GM21576 (cell line): ENCODE measurements at regions not wholly inside any gene's neighbourhood (a gene's known extent, or its start where the extent isn't known, plus 50 kb on each side); places are given as distances from the start of the nearest gene placed in this dataset.
"Not testable (repeated sequence)": the region's sequence is repeated elsewhere in the genome, so short reads cannot be mapped to it uniquely, and the experiment has no call there.

Source experiments
- ATAC-seq: cut with Tn5 transposase; IDR thresholded peaks from one replicate; pipeline ENCODE4 v1.9.1; 2021; ENCODE audit warnings: mild to moderate bottlenecking, moderate library complexity; ENCODE audit not compliant: unreplicated experiment

DNA sequence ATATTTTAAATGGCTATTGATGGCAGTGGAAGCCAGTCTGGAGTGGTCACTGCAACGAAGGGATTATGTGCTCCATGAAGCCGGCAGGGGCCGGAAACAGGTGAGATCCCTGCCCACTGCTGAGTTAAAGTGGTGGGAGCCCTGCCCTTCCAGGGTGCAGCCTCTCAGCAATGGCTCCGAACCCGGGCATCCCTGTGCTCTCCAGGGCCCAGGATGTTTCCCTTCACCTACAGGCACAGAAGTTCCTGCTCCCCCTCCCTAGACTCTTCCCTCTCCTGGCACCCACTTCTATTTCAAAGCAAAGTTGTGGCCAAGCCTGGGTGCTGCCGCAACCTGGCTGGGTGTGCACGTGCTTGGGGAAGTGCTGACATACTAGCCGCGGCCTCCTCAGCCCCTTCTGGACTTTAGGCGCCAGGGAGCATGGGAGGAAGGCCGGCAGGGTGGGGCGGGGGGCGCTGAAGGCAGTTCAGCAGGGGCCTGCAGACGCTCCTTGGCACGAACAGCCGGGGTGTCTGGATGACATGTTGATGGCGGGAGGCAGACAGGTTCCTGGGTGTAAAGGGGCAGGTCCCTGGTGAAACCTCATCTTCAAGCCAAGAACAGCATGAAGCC is 452.3 kb downstream of the HTR1B start:
- no peak for ATAC-seq

DNA sequence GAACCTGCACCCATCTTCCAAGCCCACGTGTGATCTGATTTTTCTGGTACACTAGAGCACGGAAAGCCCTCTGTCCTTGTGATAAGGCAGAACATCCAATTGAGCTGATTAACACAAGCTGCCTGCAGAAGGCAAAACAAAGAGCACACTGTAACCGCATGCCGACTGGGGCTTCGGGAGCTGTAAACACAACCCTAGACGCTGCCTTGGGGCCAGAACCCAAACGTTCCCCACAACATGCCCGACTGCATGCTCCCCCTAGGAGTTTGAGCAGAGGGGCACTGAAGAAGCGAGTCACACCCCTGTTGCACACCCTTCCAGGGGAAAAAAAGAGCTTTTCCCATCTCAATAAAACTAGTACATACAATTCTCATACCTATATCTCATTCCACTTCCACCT is 470.7 kb downstream of the HTR1B start:
- ATAC-seq: no peak

DNA sequence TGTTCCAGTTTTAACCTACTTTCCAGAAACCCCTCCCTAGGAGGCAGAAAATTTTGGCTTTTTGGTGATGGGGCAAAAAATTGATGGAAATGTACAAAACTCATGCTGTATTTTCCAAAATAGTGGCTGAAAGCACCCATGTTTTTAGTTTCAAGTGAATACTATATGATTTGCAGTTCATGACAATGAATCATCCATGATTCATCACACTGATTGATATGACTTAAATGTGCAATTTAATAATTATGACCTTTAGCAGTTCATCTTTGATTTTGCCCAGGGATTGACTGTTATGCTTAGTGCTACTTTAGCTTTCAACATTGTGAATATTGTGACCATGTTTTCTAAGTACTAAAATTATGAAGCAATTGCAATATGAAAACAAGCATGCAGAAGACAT is 478.7 kb downstream of the HTR1B start:
- ATAC-seq: no peak

DNA sequence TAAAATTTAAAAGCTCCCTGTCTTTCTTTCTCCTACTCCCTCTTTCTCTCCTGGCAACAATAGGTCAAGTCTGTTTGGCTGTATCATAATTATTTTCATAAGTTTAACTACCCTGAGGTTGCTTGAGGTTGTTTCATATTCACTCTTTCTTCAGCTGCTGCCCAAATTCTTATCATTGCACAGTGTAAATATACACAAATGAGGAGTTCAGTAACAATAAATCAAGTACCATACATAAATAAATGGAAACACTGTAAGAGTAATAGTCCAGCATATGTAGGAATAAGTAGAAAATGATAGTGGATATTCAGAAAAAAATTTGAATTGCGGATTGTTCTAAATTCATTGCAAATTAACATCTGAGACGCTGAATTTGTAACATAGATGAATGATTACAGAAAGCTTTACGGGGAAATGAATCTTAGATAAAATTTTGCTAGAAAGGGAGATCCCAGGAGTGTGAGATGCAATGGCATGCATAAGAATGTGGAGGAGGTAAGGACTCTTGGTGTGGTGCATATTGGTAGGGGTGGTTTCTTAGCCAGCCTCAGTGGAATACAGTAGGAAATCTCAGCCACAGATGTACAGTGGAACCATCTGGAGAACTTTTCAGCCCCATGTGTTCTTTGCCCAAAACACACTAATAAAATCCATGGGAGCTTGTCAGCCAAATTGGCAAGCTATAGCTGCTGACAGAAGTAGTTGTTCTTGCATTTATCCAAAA is 480.7 kb downstream of the HTR1B start:
- ATAC-seq: no peak

DNA sequence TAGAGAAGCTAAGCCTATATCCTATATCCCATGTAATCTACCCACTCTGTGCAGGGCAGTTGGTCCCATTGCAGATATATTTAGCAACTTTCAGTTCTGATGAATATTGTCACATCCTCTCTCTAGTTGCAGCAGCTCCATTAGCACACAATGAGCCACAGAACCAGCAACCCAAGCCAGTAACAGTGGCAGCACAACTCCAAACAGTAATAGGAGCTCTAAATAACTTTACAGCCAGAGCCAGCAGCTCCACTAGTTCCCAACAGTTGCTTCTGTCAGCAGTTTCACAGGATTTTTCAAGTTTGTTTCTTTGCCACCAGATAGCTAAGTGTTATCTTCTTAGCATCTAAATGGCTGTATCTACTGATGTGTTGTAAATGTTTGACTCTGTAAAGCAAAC is 490.8 kb downstream of the HTR1B start:
- no peak for ATAC-seq

DNA sequence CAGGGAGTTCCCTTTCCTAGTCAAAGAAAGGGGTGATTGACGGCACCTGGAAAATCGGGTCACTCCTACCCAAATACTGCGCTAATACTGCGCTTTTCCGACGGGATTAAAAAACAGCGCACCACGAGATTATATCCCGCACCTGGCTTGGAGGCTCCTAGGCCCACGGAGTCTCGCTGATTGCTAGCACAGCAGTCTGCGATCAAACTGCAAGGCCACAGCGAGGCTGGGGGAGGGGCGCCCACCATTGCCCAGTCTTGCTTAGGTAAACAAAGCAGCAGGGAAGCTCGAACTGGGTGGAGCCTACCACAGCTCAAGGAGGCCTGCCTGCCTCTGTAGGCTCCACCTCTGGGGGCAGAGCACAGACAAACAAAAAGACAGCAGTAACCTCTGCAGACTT is 504.1 kb downstream of the HTR1B start:
- not testable (repeated sequence) for ATAC-seq

DNA sequence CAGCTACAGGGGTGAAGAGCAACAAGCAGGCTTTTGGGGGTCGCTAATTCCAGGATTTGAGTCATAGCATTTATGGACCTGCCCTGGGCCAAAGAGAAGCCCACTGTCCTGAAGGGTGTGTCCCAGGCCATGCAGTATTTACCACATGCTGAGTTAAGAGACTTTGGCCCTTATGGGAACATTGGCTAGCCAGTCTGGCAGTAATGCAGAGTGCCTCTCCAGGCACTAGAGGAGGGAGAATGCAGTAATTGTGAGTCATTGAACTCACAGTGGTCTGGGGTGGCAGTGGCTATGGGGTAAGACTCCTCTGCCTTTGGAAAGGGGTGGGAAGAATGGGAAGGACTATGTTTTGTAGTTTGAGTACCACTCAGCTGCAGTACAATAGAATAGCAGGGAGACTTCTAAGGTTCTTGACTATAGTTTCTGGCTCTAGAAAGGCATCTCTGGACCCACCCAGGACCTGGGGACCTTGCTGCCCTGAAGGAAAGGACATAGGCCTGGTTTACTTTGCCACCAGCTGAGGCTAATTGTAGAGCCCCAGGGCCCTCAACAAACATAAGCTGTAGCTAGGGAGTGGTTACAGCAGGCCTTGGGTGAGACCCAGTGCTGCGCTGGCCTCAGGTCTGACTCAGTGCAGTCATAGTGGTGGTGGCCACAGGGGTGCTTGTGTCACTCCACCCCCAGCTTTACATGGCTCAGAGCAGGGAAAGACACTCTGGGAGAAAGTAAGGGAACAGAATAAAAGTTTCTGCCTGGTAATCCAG is 520.9 kb downstream of the HTR1B start:
- ATAC-seq: no peak

DNA sequence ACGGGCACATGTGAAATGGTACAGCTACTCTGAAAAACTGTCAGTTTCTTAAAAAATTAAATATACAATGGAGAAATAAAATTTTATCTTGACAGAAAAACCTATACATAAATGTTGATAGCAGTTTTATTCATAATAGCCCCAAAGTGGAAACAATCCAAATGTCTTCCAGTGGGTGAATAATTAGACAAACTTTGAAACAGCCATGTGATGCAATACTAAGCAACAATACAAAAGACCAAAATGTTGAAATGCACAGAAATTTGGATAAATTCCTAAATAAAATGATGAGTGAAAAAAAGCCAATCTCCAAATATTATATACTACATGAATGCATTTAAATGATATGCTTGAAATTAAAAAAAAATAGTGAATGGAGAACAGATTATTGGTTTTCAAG is 523.1 kb downstream of the HTR1B start:
- ATAC-seq: no peak

DNA sequence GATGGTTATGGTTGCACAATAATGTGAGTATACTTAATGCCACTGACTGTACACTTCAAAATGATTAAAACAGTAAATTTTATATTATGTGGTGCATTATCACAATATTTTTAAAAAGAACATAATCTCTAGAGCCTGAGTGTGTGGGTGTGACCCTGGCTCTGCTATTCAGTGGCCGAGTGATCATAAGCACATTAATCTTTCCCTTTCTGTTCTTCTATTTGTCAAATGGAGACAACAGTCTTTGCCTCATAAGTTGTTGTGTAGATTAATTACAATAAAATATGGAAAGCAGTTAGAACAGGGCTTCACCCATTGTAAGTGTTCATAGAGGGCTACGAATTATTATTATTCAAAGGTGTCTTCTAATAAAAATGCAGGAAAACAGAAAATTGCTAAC is 548.6 kb downstream of the HTR1B start:
- no peak for ATAC-seq

DNA sequence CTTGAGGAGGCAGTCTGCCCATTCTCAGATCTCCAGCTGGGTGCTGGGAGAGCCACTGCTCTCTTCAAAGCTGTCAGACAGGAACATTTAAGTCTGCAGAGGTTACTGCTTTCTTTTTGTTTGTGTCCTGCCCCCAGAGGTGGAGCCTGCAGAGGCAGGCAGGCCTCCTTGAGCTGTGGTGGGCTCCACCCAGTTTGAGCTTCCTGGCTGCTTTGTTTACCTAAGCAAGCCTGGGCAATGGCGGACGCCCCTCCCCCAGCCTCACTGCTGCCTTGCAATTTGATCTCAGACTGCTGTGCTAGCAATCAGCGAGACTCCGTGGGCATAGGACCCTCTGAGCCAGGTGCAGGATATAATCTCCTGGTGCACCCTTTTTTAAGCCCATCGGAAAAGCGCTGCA is 557.8 kb downstream of the HTR1B start:
- ATAC-seq: not testable (repeated sequence)

DNA sequence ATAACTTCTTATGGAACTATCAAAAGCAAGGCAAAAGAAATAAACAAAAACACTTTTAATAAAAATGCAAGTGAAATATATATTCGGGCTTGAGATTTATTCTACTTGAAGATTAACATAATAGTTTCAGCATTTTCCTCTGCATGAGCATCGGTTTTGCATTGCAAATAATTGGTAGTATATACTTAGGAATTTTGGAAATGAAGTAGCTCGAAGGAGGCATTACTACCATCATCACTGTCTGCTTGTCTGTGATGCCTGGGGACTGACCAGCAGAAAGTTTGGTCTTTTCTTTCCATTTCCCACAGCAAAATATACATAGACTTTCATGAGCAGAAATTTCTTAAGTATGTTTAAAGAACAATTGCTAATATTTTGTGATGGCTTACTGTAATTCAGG is 570.7 kb downstream of the HTR1B start:
- no peak for ATAC-seq

DNA sequence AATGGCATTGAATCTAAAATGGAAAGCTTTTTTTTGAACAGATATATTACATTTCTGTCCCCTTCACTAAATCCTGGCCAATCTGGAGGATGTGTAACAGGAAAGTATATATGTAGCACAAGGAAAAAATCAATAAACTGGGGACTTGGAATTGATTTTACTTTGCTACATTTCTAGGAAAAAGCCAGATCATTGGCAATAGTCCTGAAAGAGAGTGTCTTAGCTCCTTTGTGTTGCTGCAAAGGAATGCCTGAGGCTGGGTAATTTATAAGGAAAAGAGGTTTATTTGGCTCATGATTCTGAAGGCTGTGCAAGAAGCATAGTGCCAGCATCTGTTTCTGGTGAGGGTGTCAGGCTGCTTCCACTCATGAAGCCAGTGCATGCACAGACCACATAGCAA is 574.9 kb downstream of the HTR1B start:
- no peak for ATAC-seq

DNA sequence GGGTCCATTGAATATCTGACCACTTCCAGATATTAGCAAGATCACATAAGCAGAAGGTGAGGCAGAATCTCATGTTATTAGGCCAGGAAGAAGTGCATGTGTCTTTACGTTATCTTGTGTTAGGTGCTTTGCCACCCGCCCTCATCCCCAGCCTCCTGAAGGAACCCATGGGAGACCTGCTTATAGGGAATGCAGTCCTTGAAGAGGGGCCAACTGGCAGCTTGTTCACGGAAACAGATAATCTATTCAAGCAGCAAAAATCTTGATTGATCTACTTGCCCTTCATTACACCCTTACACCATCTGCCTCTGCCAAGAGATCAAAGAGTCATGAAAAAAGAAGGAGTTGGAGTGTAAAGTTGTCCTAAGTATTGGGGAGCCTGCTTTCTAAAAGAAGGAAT is 576.4 kb downstream of the HTR1B start:
- ATAC-seq: no peak

DNA sequence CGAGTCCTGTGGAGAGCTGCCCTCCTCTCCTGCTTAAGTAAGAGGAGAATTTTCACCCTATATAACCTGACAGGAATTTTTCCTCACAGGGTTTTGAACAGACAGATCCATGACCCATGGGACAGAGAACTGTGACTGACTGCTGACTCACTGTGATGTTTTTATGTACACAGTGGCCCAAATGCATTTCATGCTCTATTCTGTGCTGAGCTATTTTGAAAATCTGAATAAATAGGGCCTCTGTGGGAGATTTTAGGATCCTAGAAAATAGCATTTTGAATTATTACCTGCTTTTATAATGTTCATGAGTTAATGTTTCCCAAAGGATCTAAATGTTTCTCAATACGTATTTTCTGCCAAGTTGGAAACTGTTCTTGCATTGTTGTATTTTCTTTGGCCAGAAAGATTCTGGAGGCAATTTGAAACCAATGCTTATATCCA is 577.4 kb downstream of the HTR1B start:
- no peak for ATAC-seq

DNA sequence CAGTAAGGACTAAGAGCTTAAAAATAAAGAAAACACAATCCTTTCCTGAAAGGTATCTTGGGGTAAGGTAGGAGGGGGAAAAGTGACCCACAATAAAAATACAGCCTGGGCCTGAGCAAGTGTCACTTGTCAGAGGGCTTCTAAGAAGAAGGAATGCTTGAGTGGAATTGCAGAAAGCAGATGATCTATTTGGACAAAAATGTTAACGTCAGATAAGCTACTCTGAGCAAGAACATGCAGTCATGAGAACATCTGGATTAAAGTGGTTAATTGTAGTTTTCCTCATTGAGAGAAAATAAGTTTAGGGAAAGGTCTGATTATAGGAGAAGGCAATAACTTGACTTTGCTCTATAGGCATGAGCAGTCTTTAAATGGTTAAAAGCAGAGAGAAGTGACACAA is 581.9 kb downstream of the HTR1B start:
- ATAC-seq: no peak

DNA sequence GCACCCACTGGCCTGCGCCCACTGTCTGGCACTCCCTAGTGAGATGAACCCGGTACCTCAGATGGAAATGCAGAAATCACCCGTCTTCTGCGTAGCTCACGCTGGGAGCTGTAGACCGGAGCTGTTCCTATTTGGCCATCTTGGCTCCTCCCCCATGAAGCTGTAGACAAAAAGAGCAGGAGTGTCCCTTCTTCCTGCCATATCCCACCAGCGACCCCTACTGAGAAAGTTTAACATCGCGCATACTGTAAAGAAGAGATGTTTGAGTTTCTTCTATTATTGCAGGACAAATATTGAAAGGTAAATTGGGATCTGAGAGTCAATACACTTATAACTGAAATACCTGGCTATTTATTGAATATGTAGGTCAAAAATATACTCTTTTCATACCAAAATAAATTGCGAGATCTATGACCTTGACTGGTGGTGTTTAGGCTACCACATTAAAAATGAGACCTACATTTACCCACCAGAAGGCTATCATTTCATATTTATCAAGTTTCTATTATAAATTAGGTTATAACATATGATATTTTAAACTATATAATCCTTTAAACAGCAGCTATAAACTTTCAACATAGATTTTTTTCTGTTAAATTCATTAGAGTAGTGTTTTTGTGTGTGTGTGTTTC is 586.3 kb downstream of the HTR1B start:
- ATAC-seq: no peak

DNA sequence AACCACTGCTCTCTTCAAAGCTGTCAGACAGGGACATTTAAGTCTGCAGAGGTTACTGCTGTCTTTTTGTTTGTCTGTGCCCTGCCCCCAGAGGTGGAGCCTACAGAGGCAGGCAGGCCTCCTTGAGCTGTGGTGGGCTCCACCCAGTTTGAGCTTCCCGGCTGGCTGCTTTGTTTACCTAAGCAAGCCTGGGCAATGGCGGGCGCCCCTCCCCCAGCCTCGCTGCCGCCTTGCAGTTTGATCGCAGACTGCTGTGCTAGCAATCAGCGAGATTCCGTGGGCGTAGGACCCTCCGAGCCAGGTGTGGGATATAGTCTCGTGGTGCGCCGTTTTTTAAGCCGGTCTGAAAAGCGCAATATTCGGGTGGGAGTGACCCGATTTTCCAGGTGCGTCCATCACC is 586.9 kb downstream of the HTR1B start:
- ATAC-seq: not testable (repeated sequence)

DNA sequence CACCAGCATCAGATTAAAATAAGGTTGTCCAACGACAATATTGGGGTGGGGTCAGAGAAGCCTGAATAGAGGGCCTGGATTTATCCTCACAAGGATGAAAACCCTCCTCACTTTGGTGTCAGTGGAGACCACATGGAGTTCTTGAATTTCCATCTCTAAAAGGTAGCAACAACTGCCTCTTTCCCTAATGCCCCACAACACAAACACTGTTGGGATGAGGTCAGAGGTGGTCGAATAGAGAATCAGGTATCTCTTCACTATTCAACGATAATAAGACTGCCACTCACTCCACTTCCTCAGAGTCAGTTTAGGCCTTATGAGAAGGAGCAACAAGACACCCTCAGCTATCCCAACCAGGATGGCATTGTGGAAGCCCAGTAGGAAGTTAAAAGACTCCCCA is 596.1 kb downstream of the HTR1B start:
- no peak for ATAC-seq

DNA sequence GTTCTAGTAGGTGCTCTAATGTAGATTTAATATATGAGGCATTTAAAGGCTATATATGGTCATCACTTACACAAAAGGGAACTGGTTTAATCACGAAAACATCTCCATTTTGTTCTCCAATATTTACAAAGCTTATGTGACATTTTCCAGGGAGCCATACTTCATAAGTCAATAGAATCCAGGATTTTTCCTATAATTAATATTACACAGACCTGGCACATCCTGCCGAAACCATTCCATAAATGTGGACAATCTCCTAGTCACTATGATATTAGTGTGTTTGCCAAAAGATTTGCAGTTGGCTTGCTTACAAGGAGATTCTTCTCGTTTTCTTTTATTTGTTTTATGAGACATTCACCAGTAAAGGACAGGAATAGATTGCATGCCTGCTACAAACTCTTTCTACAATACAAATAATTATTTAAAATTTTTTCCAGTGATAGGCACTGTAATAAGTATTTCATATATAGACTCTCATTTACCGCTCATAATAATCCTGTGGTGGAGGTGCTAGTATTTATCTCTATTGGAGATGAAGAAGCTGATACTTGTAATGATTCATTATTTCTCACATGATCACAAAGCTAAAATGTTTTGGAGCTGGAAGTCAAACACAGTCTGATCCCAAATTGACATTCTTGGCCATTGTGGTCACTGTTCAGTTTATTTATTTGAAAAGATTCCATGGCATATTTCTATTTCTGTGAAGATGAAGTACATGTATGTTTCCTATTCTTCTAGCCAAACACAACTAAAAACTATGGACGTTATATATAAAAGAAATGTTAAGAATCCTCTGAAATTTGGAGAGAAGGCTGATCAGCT is 597.0 kb downstream of the HTR1B start:
- no peak for ATAC-seq

DNA sequence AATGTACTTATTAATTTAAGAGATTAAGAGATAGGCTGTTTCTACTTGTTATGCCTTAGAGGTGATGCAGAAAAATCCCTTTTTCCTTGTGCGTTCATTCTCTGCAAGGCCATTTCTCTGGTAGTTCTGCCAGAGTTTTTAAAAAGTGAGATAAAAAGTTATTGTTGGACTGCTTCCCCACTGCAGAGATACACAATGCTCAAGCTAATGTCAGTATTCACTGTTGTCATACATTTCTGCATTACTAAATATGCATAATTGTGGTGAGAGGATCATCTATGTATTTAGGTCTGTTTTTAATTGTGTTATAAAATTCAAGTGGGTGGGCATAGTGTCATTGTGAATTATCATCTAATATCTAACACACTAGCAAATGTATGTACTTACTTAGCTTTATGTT is 600.4 kb downstream of the HTR1B start:
- no peak for ATAC-seq

DNA sequence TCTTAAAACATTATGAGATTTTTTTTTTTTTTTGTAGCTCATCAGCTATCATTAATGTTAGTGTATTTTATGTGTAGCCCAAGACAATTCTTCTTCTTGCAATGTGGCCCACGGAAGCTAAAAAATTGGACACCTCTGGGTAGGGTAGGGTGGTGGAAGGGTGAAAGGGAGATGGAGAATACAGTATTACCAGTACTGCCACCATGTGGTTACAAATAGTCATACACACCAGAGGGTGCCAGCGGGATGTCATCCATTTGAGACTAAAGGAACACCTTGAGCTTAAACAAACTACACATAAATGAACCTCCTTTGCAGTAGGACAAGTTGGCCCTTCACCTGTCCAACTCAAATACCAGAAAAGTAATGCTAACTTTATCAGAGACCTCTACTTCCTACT is 601.9 kb downstream of the HTR1B start:
- peak; percentile 70 for ATAC-seq
